ENCODE measurements at regions not wholly inside any gene's neighbourhood (a gene's known extent, or its start where the extent isn't known, plus 50 kb on each side); places are given as distances from the start of the nearest gene placed in this dataset.

DNA sequence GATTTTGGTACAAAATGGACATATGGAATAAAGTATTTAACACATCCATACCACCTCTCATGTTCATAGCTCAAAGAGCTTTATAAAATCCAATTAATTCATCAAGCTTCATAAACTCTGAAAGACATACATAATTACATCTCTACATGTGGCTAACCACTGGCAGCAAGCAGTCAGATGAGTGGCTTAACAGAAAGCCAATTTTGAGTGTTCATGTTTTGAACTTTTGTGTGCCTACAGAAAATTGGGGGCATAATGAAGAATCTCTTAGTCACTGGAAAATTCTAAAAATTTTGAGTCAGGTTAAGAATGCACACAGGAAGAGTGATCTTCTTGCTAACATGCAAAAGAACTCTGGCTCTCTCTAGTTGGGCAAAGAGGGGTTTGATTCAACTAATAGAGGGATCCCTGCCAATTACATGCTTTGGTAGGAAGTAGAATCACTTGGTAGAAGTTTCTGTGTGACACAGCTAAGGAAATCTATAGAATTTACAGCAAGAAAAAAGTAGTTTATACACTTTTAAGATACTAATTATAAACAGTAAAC is 287.4 kb downstream of the NOL4 start:
- TF ChIP-seq, protein P1, sequence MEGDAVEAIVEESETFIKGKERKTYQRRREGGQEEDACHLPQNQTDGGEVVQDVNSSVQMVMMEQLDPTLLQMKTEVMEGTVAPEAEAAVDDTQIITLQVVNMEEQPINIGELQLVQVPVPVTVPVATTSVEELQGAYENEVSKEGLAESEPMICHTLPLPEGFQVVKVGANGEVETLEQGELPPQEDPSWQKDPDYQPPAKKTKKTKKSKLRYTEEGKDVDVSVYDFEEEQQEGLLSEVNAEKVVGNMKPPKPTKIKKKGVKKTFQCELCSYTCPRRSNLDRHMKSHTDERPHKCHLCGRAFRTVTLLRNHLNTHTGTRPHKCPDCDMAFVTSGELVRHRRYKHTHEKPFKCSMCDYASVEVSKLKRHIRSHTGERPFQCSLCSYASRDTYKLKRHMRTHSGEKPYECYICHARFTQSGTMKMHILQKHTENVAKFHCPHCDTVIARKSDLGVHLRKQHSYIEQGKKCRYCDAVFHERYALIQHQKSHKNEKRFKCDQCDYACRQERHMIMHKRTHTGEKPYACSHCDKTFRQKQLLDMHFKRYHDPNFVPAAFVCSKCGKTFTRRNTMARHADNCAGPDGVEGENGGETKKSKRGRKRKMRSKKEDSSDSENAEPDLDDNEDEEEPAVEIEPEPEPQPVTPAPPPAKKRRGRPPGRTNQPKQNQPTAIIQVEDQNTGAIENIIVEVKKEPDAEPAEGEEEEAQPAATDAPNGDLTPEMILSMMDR (IDR thresholded peaks at IDR 0.05): no peak
- TF ChIP-seq POLR2A (IDR thresholded peaks at IDR 0.05): no peak

All from gastroesophageal sphincter (tissue), 3 donors.